ENCODE measurements at regions not wholly inside any gene's neighbourhood (a gene's known extent, or its start where the extent isn't known, plus 50 kb on each side); places are given as distances from the start of the nearest gene placed in this dataset.

DNA sequence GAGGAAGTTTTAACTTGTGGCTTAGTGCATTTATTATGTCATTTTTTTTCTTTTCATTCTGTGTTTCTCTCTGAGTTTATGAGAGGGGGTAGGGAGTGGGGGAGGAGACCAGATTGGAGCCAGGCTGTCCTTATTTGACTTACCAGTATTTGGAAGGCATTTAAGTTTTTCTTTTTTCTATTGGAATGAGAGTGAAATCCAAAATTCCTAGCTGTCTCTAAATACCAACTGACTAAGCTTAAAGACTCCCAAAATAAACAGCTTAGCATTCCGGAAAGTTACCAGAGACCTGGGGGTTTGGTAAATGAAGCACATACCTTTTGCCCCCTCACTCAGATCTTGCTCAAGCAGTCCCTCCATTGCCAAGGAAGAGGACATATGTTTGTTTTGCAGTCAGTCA is 581.9 kb upstream of the BRINP1 start:
- TF ChIP-seq POLR2A (IDR thresholded peaks at IDR 0.05), result no peak
- TF ChIP-seq, protein P1, sequence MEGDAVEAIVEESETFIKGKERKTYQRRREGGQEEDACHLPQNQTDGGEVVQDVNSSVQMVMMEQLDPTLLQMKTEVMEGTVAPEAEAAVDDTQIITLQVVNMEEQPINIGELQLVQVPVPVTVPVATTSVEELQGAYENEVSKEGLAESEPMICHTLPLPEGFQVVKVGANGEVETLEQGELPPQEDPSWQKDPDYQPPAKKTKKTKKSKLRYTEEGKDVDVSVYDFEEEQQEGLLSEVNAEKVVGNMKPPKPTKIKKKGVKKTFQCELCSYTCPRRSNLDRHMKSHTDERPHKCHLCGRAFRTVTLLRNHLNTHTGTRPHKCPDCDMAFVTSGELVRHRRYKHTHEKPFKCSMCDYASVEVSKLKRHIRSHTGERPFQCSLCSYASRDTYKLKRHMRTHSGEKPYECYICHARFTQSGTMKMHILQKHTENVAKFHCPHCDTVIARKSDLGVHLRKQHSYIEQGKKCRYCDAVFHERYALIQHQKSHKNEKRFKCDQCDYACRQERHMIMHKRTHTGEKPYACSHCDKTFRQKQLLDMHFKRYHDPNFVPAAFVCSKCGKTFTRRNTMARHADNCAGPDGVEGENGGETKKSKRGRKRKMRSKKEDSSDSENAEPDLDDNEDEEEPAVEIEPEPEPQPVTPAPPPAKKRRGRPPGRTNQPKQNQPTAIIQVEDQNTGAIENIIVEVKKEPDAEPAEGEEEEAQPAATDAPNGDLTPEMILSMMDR (IDR thresholded peaks at IDR 0.05), result no peak
